OCI-LY3 (cell line): ENCODE measurements at regions not wholly inside any gene's neighbourhood (a gene's known extent, or its start where the extent isn't known, plus 50 kb on each side); places are given as distances from the start of the nearest gene placed in this dataset.

Experiments
- EZH2phosphoT487 ChIP-seq: fragments of 200-600 bp; shearing (Covaris generic); IDR thresholded peaks from 2 replicates; pipeline ENCODE4 v1.6.1; 2018; ENCODE audit warnings: antibody characterized with exemption, mixed run types, low read depth
- TF ChIP-seq, protein P1 (sequence below): fragments of 200-600, 300-600 bp; sonication (generic); IDR thresholded peaks from 2 replicates; pipeline ENCODE4 v1.5.1; 2014; ENCODE audit warnings: antibody characterized with exemption, low read length, low read depth

DNA sequence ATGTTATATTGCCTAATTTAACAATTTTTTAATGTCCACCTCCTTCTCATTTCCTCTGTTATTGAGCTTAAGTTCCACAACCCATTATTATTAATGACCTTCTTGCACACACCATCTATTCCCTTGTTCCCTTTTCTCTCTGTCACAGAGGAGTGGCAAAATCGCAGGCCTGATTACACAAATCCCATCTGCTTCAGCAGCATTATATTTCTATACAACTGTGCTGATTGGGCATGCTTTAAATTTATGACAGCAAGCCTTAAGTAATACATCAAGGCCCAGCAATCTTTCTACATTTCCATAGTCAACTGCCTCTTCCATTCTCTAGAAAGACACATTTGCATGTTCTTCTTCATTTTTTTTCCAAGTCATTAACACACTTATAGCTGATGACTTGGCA lies 423.8 kb downstream of the PRDM5 start:
- TF ChIP-seq, protein P1, sequence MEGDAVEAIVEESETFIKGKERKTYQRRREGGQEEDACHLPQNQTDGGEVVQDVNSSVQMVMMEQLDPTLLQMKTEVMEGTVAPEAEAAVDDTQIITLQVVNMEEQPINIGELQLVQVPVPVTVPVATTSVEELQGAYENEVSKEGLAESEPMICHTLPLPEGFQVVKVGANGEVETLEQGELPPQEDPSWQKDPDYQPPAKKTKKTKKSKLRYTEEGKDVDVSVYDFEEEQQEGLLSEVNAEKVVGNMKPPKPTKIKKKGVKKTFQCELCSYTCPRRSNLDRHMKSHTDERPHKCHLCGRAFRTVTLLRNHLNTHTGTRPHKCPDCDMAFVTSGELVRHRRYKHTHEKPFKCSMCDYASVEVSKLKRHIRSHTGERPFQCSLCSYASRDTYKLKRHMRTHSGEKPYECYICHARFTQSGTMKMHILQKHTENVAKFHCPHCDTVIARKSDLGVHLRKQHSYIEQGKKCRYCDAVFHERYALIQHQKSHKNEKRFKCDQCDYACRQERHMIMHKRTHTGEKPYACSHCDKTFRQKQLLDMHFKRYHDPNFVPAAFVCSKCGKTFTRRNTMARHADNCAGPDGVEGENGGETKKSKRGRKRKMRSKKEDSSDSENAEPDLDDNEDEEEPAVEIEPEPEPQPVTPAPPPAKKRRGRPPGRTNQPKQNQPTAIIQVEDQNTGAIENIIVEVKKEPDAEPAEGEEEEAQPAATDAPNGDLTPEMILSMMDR, result no peak
- TF ChIP-seq EZH2phosphoT487, result no peak
